A673 (cell line): ENCODE measurements at regions not wholly inside any gene's neighbourhood (a gene's known extent, or its start where the extent isn't known, plus 50 kb on each side); places are given as distances from the start of the nearest gene placed in this dataset.

ENCODE experiments used
- BruUV-seq: library from RNA; stranded (reverse); fragments of 400-500 nt; replicated peaks from 2 replicates; lab custom pipeline; 2021; lab: Mats Ljungman, UMichigan
- CTCF ChIA-PET: fragments of 300-600 bp; sonication (Branson Sonifier 250); formaldehyde crosslinking; loops from one replicate; lab custom pipeline; 2022; ENCODE audit warnings: antibody characterized with exemption; lab: Charles Lee
- POLR2A ChIA-PET: fragments of 300-600 bp; sonication (Branson Sonifier 250); formaldehyde crosslinking; loops from one replicate; lab custom pipeline; 2022; ENCODE audit warnings: antibody characterized with exemption; ENCODE audit not compliant: low non-redundant PET; lab: Charles Lee
- DNase-seq: peaks from one replicate; pipeline ENCODE4 v3.0.0-alpha.2; 2015; ENCODE audit warnings: low spot score
- H3K27ac ChIP-seq: fragments of 200-600 bp; sonication (generic); 2 replicates; pipeline ENCODE4 v1.5.1; 2016; ENCODE audit warnings: mixed run types, low read depth, mild to moderate bottlenecking, mixed read lengths, antibody characterized with exemption, low read length; ENCODE audit not compliant: poor library complexity, severe bottlenecking
- H3K27me3 ChIP-seq: fragments of 200-600 bp; sonication (generic); replicated peaks from 2 replicates; pipeline ENCODE4 v1.6.1; 2017; ENCODE audit warnings: mixed run types, low read depth, mild to moderate bottlenecking, mixed read lengths, antibody characterized with exemption, low read length; ENCODE audit not compliant: insufficient read depth, poor library complexity
- H3K36me3 ChIP-seq: fragments of 200-600 bp; sonication (generic); 2 replicates; pipeline ENCODE4 v1.6.1; 2016; ENCODE audit warnings: mixed run types, mild to moderate bottlenecking, mixed read lengths, antibody characterized with exemption, low read length; ENCODE audit not compliant: insufficient read depth, poor library complexity, severe bottlenecking
- H3K4me1 ChIP-seq: fragments of 200-600 bp; sonication (generic); 2 replicates; pipeline ENCODE4 v1.6.1; 2017; ENCODE audit warnings: mixed run types, mild to moderate bottlenecking, mixed read lengths, antibody characterized with exemption, low read length; ENCODE audit not compliant: insufficient read depth, poor library complexity, severe bottlenecking
- H3K4me3 ChIP-seq: fragments of 200-600 bp; sonication (generic); 2 replicates; pipeline ENCODE4 v1.5.1; 2016; ENCODE audit warnings: low read depth, mixed run types, mild to moderate bottlenecking, mixed read lengths, low read length; ENCODE audit not compliant: poor library complexity, severe bottlenecking
- H3K9me3 ChIP-seq: fragments of 200-600 bp; sonication (generic); 2 replicates; pipeline ENCODE4 v1.6.1; 2016; ENCODE audit warnings: mixed run types, low read depth, mild to moderate bottlenecking, mixed read lengths, antibody characterized with exemption, low read length; ENCODE audit not compliant: poor library complexity, severe bottlenecking
- CTCF ChIP-seq: fragments of 300-800, 200-600 bp; sonication (generic); conservative IDR thresholded peaks from 2 replicates; pipeline ENCODE4 v1.5.1; 2017; ENCODE audit warnings: low read depth, mild to moderate bottlenecking, antibody characterized with exemption, low read length, moderate library complexity, mixed read lengths
- EZH2 ChIP-seq: fragments of 200-600 bp; sonication (generic); IDR thresholded peaks from 2 replicates; pipeline ENCODE4 v1.6.1; 2017; ENCODE audit warnings: borderline replicate concordance, low read depth, mild to moderate bottlenecking, mixed read lengths, antibody characterized with exemption, low read length; ENCODE audit not compliant: poor library complexity, severe bottlenecking
- intact Hi-C: fragments of 100-400 bp; cut with micrococcal nuclease; formaldehyde crosslinking; loops from one replicate; pipeline ENCODE4 v1.10.0; 2022; ENCODE audit not compliant: unreplicated experiment

- BruUV-seq: no TSS peak
- CTCF ChIA-PET: no interaction called here
- Histone ChIP-seq H3K9me3 (no peaks in the 10 kb centered on the region), H3K27ac (no peak overlapping the region), H3K4me1 (peaks cover 20% of the 10 kb centered on the region), H3K36me3 (no peaks in the 10 kb centered on the region), H3K4me3 (no peak overlapping the region), H3K27me3 (no peaks in the 10 kb centered on the region)
- no peak for DNase-seq
- TF ChIP-seq CTCF (no peak), EZH2 (no peak)
- POLR2A ChIA-PET: no interaction called here
- intact Hi-C loops: no loop called here
Observed at GRCh38 chr22:49447837-49448236, 379.8 kb downstream of the BRD1 start.

- no TSS peak for BruUV-seq
- POLR2A ChIA-PET: interaction anchor here (0.5 kb wide), 1 partner anchor 720 kb away, joined by 8 read pairs; no protein-coding TSS in a partner anchor
- no peak for TF ChIP-seq CTCF
- TF ChIP-seq EZH2: no peak
Observed at GRCh38 chr22:49446759-49447710, 380.6 kb downstream of the BRD1 start.

GRCh38 chr22:49446145-49446758 is 381.4 kb downstream of the BRD1 start:
- no peaks in the 10 kb centered on the region for H3K27me3 ChIP-seq
- H3K4me3 ChIP-seq: no peak overlapping the region
- ChIA-PET POLR2A (no interaction called here), CTCF (no interaction called here)
- BruUV-seq: no TSS peak
- TF ChIP-seq CTCF: no peak
- no peak for TF ChIP-seq EZH2
- no peak for DNase-seq
- H3K4me1 ChIP-seq: peaks cover 20% of the 10 kb centered on the region
- no peaks in the 10 kb centered on the region for H3K36me3 ChIP-seq
- intact Hi-C loops: no loop called here
- H3K9me3 ChIP-seq: no peaks in the 10 kb centered on the region
- H3K27ac ChIP-seq: no peak overlapping the region

More at GRCh38 chr22:49446759-49447710, 380.6 kb downstream of the BRD1 start:
- Histone ChIP-seq H3K27ac (no peak overlapping the region), H3K9me3 (no peaks in the 10 kb centered on the region), H3K27me3 (no peaks in the 10 kb centered on the region), H3K4me1 (peaks cover 20% of the 10 kb centered on the region), H3K36me3 (no peaks in the 10 kb centered on the region), H3K4me3 (no peak overlapping the region)
- no peak for DNase-seq
- CTCF ChIA-PET: no interaction called here
- intact Hi-C loops: no loop called here
